Vagina (tissue), 2 donors: ENCODE measurements at regions not wholly inside any gene's neighbourhood (a gene's known extent, or its start where the extent isn't known, plus 50 kb on each side); places are given as distances from the start of the nearest gene placed in this dataset.

Experiments used
- CTCF ChIP-seq, 3 experiments: fragments of 450-650 bp in 2 of 3; fragments of 200-600 bp in 1 of 3; sonication (generic) in 1 of 3; IDR thresholded peaks; one replicate each; pipeline ENCODE4 v1.5.1; 2017 to 2019; ENCODE audit warnings: antibody characterized with exemption in 3 of 3, mild to moderate bottlenecking in 2 of 3, moderate library complexity in 2 of 3
- POLR2A ChIP-seq, 2 donors: fragments of 450-650 bp; IDR thresholded peaks; one replicate each; pipeline ENCODE4 v1.6.1; 2017; ENCODE audit warnings: antibody characterized with exemption in 2 of 2, mild to moderate bottlenecking in 2 of 2, moderate library complexity in 2 of 2
- POLR2AphosphoS5 ChIP-seq, 2 donors: sonication (generic); formaldehyde crosslinking; IDR thresholded peaks; one replicate each; pipeline ENCODE4 v1.9.0; 2017; ENCODE audit warnings: antibody characterized with exemption in 2 of 2, mild to moderate bottlenecking in 2 of 2, low read depth in 1 of 2; ENCODE audit not compliant: insufficient read depth in 1 of 2

- TF ChIP-seq POLR2A (IDR thresholded peaks at IDR 0.05) (no peak), CTCF (IDR thresholded peaks at IDR 0.05) (no peak), POLR2AphosphoS5 (IDR thresholded peaks at IDR 0.05; ENCODE audit: insufficient read depth in 1 of 2, low read depth in 1 of 2) (no peak)
Measured at GRCh38 chr4:24160358-24160757, 270.5 kb upstream of the PPARGC1A start.
